GM21717 (cell line): ENCODE measurements at regions not wholly inside any gene's neighbourhood (a gene's known extent, or its start where the extent isn't known, plus 50 kb on each side); places are given as distances from the start of the nearest gene placed in this dataset.
"Not testable (repeated sequence)": the region's sequence is repeated elsewhere in the genome, so short reads cannot be mapped to it uniquely, and the experiment has no call there.

Source experiments
- ATAC-seq: cut with Tn5 transposase; IDR thresholded peaks from one replicate; pipeline ENCODE4 v1.9.1; 2021; ENCODE audit warnings: mild to moderate bottlenecking, moderate library complexity; ENCODE audit not compliant: unreplicated experiment

DNA sequence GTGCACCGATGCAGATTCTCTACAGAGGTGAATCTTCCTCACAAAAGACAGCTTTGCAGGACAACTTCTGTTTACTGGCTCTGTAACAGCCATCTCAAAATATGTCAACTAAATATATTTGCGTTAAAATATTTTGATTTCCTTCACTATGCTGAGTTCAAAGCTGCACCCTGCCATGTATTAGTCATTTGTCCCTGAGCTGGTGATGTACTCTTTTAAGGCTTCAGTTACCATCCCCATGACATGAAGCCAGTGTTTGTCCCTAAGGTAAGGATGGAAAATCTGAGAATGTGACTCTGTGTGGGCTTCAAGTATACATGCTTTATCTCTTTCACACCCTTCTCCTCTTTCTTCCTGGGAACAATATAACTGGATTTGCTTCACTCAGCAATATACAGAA lies 70.2 kb upstream of the BTG3 start:
- no peak for ATAC-seq

DNA sequence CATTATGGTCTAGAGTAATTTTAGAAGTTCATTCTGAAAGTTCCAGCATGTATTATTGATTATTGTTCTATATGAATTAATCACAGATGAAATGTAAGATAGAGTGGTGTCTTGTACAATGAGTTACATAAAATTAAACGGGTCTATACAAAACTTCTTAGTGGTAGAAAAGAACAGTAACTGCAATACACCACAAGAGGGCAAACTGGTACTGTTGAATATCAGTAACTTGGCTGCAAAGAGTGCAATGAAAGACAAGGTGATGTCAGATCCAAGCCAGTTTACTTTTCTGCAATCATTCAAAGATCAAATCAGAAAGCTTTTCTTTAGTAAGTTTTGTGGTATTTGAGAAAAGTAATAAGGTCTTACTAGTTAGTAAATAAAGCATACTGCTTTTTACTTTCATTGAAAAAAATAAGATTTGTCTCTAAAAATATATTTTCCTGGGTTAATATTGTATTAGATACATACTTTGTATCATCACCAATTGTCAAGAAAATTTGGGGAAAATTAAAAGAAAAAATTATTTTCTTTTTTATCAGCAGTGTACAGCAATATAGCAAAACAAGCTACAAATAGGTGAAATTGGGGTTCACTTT lies 66.4 kb upstream of the BTG3 start:
- ATAC-seq = peak; percentile 80

DNA sequence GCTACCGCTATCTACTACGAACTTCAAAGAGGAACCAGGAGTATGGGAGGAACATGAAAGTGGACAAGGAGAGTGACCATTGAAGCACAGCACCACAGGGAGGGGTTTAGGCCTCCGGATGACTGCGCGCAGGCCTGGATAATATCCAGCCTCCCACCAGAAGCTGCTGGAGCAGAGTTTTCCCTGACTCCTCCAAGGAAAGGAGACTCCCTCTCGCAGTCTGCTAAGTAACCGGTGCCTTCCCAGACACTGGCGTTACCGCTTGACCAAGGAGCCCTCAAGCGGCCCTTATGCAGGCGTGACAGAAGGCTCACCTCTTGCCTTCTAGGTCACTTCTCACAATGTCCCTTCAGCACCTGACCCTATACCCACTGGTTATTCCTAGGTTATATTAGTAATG lies 64.2 kb upstream of the BTG3 start:
- ATAC-seq = not testable (repeated sequence)

DNA sequence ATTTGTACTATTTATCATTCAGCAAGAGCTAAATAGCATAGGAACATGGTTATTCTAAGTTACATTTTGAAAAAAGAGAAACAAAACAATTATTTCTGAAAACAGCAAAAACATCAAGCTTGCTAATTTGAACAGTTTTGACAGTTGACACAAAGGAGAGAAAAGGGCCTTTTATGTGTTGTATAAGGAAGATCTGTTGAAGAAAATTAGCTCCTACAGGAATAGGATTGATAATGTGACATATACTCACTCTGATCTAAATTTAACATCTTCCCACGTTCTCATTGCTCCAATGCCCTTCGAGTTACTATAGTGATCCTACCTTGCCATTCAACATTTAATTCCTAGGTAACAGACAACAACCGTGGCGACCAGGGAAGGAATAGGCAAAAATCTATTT lies 61.4 kb upstream of the BTG3 start:
- no peak for ATAC-seq

DNA sequence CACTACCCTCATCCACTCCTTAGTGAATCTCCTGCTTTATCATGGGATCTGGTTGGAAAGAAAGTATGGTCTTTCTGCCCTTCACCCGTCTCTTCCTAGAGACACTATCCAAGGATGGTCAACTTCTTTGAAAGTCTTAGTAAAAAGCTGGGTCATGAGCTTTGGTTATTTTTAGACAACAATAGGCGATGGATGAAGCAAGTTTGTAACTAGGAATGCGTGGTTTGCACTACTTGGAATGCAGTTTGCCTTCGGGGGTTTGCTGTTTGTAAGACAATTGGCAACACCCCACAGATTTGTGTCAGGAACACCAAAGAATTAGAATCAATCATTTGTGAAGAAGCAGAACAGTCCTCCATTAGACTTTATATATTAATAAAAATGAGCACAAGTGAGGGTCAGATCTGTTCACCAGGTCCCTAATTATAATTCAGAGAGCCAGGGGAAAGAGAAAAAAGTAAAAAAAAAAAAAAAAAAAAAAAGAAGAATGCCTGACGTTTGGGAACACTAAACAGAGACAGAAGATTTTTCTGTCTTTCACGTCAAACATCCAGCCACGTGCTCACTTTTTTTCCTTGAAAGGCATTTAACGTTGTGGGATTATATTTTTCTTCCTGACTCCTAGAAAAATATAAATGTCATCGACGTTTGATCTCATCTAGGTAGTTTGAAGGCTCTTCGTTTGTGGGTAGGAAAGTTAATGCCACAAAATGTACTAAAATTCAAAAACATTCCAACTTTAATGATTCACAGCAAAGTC lies 60.7 kb upstream of the BTG3 start:
- ATAC-seq = no peak

DNA sequence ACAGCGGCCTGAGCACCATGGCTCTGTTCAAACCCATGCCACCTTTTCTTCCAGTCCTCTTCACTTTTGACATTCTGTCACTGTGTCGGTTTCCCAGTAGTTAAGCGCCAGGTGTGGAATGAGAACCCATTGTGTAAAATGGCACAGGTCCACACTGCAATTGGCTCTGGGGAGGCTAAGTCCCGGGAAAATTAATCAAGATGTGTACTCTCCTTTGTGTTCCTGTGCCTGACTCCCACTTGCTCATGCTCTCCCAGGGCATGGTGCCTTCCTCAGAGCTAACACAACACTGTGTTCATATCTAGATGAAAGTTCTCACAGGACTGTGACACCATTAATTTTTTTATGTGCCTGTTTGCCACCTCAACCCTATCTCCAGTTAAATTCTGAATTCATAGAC lies 59.0 kb upstream of the BTG3 start:
- ATAC-seq = no peak

DNA sequence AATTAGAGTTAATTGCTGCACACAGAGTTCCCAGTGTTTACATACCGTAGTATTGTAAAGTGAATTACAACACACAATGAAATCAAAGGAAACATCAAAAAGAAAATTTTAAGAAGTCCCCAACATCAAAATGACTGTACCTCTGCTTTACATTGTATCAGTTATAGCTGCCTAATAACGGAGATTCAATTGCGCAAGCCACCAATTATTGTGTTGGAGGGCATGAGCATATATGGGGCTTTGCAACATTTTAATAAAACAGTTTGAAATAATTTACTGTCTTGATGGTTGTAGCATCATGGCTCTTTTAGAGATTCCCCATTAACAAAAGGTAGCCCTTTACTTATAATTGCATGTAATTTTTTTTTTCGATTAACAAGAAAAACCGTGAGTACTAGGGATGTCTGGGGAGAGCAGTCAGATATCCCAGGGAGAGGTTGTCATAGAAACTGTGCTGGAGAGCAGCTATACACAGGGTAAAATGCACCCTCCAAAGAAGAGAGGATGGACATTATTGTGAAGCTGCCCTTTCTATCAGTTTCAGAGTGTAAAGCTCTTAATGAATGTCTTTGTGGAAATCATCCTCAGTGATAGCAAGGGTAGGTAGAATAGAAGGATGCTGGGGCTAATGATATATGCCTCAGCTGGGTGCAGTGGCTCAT lies 55.9 kb upstream of the BTG3 start:
- ATAC-seq = no peak

DNA sequence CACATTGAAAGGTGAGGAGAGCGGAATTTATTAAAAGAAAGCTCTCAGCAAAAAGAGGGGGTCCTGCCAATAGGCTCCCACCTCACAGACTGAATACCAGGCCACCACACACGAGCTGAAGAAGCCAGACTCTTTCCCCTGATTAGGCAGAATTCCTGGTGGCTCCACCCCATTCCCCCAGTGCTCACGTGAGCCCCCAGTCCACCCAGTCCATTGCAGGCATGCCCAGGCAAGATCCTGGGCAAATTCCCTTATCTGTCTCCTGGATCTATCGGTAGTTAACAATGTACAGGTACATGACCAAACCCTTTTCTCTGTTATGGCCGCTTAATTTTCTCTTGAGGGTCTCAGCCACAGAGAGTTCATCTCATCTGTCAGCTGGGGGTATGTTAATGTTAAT lies 54.6 kb upstream of the BTG3 start:
- ATAC-seq = no peak
